ENCODE measurements at regions not wholly inside any gene's neighbourhood (a gene's known extent, or its start where the extent isn't known, plus 50 kb on each side); places are given as distances from the start of the nearest gene placed in this dataset.

- TF ChIP-seq POLR2A (IDR thresholded peaks at IDR 0.05; ENCODE audit: low read length) (no peak), GATA1 (IDR thresholded peaks at IDR 0.05; ENCODE audit: low read depth, low read length) (no peak)
These were observed 447.2 kb upstream of the TNP1 start for GRCh38 chr2:217307023-217307422.
